ENCODE measurements at regions not wholly inside any gene's neighbourhood (a gene's known extent, or its start where the extent isn't known, plus 50 kb on each side); places are given as distances from the start of the nearest gene placed in this dataset.

DNA sequence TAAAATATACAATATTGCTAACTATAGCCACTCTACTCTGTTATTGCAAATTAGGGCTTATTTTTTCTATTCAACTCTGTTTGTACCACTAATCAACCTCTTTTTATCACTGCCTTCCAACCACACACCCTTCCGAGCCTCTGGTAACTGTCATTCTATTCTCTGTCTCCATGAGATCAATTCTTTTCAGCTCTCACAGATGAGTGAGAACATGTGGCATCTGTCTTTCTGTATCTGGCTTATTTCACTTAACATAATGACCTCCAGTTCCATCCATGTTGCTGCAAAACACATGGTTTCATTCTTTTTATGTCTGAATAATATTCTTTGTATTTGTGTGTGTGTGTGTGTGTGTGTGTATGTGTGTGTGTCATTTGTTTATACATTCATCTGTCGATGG lies 350.1 kb upstream of the DACH1 start:
- TF ChIP-seq, protein P1, sequence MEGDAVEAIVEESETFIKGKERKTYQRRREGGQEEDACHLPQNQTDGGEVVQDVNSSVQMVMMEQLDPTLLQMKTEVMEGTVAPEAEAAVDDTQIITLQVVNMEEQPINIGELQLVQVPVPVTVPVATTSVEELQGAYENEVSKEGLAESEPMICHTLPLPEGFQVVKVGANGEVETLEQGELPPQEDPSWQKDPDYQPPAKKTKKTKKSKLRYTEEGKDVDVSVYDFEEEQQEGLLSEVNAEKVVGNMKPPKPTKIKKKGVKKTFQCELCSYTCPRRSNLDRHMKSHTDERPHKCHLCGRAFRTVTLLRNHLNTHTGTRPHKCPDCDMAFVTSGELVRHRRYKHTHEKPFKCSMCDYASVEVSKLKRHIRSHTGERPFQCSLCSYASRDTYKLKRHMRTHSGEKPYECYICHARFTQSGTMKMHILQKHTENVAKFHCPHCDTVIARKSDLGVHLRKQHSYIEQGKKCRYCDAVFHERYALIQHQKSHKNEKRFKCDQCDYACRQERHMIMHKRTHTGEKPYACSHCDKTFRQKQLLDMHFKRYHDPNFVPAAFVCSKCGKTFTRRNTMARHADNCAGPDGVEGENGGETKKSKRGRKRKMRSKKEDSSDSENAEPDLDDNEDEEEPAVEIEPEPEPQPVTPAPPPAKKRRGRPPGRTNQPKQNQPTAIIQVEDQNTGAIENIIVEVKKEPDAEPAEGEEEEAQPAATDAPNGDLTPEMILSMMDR (IDR thresholded peaks at IDR 0.05), result no peak
- no peak for TF ChIP-seq POLR2A (IDR thresholded peaks at IDR 0.05)

Measured in heart left ventricle (tissue), 13 donors.